NCI-H460 (cell line): ENCODE measurements at regions not wholly inside any gene's neighbourhood (a gene's known extent, or its start where the extent isn't known, plus 50 kb on each side); places are given as distances from the start of the nearest gene placed in this dataset.
"Not testable (repeated sequence)": the region's sequence is repeated elsewhere in the genome, so short reads cannot be mapped to it uniquely, and the experiment has no call there.

Experiments
- DNase-seq: peaks from one replicate; pipeline ENCODE4 v3.0.0-alpha.2; 2016; ENCODE audit warnings: low read depth; ENCODE audit errors: extremely low read depth

DNA sequence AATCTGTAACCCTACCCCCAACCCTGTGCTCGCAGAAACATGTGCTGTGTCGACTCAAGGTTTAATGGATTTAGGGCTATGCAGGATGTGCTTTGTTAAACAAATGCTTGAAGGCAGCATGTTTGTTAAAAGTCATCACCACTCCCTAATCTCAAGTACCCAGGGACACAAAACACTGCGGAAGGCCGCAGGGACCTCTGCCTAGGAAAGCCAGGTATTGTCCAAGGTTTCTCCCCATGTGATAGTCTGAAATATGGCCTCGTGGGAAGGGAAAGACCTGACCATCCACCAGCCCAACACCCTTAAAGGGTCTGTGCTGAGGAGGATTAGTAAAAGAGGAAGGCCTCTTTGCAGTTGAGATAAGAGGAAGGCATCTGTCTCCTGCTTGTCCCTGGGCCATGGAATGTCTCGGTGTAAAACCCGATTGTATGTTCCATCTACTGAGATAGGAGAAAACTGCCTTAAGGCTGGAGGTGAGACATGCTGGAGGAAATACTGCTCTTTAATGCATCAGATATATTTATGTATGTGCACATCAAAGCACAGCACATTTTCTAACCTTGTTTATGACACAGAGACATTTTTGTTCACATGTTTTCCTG is 94.4 kb downstream of the LSM3 start:
- not testable (repeated sequence) for DNase-seq

DNA sequence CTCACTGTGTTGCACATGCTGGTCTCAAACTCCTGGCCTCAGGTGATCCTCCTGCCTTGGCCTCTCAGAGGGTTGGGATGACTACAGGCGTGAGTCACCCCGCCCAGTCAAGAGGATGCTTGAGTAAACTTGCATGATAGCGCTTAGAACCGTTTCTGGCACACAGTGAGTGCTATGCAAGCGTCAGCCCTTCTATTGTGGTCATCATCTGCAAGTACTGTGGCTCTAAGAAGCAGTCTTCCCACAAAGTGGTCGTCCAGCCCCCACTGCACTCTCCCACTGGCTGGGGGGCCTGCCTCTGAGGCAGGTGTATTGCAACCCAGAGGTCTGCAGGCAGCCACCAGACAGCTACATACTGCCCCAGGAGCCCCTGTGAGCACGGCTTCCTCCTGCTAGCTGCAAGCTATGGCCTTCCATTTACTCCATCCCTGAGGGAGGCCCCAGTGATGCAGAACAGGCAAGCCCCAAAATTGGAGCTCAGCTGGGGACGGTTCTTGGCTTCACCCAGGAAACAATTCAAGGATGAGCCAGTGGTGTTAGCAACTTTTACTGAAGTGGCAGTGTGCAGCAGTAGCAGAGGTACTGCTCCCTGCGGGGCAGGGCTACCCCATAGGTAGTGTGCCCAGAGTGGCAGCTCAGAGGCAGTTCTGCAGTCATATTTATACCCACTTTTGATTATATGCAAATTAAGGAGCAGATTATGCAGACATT is 95.4 kb downstream of the LSM3 start:
- DNase-seq = no peak

DNA sequence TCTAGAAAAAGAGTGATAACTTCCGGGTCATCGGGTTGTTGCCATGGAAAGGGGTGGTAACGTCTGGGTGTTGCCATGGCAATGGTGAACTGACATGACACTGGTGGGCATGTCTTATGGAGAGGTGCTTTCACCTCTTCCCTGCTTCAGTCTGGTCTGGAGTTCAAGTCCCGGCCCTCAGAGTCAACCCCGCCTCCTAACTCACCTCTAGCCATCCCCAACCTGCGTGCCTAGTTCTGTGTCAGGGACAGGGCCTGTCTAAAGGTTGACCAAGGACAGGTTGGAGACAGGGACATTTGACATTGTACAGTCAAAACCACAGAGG is 96.0 kb downstream of the LSM3 start:
- DNase-seq = no peak

DNA sequence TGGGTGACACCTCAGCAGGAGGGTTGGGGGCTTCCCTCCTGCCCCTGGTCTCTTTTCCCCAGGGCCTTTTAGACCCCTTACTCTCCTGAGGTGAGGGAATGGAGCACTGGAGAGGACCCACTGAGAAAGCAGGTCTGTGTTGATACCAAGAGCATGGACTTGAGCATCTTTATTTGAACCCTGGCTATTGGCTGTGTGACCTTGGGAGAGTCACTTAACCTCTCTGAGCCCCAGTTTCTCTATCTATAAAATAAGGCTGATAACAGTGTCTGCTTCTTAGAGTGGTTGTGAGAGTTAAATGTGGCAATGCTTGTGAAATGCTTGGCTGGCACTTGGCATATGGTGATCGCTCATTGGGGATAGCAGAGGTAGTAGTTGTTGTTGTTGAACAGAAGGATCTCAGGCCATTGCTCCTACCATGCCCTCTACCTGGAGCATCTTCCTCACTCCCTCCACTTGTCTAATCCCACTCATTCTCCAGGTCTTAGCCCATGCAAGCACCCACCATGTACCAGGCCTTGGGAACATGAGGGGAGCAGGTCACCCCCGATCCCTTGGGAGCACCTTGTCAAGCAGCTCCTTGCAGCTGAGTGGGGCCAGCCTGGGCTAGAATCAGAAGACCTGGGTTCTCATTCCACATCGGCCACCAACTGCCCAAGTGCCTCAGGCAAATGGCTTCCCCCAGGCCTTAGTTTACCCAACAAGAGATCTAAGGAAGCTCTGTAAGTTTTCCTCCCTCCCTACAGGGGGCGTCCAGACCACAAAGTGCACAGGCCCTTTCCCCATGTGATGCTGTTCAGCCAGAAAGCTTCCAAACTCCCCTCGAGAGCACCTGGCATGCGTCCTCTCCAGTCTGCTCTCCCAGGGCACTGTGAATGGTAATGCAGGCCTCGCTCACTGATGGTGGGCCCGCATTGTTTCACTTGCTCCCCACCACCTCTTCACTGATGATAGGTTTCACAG is 96.7 kb downstream of the LSM3 start:
- no peak for DNase-seq

DNA sequence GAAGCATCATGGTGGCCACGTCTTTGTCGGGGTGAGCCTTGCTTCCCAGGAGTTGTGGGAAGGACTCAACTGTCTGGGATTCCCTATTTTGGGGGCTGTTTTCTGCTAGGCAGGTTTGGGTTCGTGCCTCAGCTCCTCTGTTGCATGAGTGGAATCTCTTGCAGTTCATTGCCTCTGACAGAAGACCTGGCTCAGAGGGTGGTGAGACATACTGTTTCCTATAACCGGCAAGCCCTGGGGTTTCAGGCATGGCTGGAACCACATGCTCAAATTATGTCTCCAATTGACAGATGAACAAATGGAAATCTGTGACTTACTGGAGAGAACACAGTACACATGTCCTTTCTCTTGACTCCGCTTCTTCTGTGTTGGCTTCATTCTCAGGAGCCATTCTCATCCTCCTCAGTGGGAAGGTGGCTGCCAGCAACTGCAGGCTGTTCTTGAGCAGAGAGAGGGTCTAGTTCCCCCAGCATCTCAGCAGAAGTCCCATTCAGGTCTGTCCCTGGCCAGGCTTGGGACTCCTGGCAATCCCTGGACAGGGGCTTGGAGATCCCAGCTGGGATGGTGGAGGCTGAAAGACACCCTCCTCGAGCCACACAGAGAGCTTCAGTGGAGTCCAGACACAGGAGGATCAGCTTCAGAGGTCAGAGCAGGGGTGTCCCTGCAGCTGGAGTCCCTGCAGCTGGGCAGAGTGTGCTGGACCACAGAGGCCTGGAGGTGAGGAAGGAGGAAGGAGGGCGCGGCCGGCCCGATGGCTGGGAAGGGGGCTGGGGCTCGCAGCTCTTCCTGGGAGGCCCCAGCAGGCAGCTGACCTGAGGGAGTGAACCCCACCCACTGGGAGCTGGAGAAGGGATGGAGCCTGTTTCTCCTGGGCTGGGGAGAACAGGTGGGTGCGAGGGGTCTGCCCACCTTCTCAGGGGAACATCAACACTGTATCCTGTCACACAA is 97.6 kb downstream of the LSM3 start:
- DNase-seq = no peak

DNA sequence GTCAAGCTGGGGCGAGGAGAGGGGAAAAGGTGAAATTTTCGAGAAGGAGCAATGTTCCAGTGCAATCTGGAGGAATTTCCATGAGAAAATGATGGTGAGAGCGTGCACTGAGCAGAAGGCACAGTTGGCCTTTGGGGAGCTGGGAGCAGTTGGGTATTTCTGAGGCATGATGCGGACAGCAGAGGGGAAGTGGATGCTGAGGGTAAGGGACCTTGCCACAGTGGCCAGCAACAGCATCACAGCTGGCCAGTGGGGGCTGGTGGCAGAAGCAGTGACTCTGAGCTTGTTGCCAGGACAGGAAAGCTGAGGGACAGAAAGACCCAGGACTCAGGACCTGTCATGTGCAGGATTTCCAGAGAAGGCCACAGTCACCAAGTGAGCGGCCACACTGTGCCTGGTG is 98.9 kb downstream of the LSM3 start:
- DNase-seq = no peak

DNA sequence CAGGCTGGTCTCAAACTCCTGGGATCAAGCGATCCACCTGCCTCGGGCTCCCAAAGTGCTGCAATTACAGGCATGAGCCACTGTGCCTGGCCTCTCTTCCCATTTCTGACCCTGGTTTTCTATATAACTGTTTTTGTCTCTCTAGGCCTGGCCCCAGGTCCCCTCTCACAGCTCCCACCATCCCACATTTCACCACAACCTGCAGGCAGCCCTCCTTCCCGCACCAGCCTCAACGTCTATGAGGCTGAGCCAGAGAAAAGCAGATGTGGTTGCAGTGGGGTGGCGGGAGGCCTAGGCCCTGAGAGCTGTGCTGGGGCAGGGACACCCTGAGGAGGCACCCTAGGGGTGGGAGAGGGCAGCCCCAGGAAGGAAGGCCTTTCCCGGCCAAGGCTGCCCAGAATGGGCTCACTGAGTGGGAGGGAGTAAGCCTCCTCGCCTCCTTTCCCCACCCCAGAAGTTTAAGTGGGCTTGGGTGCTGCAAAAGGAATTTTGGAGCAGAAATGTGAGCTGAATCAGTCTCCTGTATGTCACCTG is 99.7 kb downstream of the LSM3 start:
- no peak for DNase-seq

DNA sequence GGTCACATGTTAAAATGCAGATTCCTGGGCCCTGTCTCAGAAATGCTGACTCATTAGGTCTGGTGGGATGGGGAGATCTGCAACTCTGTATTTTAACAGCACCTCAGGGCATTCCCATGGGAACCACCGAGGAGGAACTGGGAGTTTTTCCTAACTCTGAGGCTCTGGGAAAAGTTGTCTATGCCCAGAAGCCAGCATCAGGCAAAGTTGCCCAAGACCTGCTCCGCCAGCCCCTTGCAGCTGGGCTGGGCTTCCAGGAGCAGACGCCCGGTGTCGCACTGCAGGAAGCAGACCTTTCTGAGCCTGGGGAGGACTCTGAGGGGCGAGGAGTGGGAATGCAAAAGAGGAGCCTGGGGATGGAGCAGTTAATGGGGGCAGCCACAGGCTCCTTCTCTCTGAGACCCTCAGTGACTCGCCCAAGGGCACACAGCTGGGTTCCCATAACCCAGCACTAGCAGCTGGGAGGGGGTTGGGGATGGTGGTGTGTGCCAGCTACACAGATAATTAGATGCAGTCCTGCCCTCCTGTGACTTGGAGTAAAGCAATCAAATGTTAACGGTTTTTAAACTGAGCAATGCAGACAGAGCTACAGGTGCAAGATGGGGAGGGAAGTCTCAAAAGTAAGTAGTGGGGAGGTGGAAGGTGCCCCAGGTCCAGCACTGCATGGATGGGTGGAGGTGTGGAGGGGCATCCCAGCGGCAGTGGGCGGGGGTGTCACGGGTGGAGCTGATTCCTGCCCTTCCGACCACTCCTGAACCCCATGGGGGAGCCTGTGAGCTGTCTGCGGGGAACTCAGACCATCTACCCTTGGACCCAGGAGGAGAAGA is 100.4 kb downstream of the LSM3 start:
- no peak for DNase-seq

DNA sequence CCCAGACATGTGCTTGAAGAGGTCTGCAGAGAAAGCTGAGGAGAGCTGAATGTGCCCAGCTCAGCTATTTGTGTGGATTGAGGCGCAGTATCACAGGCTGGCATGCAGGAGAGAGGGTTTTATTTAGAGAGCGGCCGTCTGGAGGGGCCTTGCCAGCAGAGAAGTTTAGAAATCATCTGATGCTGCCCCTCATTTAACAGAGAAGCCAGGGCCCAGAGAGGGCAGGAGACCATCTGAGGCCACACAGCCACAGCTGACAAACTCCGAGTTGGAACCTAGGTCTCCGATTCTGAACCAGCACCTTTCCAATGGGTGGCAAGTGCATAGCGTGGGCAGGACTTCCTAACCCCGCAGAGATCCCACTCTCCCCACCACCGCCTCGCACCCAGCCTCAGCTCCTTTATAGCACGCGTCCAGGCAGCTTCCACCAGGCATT is 101.0 kb downstream of the LSM3 start:
- DNase-seq = no peak

DNA sequence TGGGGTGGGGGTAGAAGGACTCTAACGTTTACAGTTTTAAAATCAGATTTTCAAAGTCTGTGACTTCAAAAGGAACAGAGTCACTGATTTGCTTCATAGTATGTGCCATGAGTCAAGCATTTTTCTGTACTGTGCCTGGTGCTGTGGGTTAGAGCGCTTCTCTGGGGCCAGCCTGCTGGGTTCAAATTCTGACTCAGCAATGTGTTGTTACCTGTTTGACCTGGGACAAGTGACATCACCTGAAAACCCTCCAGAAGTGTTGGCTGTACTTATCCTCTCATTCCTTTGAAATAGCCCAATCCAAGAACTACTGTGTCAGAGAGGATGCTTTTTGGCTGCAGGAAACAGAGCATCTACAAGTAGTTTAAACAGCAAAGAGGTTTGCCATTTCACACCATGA is 101.7 kb downstream of the LSM3 start:
- DNase-seq = no peak

DNA sequence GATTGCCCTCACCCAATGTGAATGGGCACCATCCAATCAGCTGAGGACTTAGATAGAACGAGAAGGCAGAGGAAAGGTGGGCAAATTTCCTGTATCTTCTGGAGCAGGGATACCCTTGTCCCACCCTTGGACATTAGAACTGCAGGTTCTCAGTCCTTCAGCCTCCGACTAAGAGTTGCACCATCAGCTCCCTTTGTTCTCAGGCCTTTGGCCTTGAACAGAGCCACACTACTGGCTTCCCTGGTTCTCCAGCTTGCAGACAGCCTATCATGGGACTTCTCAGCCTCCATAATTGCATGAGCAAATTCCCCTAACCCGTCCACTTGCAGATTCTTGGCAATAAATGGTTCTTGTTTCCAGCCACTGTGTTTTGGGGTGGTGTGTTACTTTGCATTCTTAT is 102.4 kb downstream of the LSM3 start:
- no peak for DNase-seq

DNA sequence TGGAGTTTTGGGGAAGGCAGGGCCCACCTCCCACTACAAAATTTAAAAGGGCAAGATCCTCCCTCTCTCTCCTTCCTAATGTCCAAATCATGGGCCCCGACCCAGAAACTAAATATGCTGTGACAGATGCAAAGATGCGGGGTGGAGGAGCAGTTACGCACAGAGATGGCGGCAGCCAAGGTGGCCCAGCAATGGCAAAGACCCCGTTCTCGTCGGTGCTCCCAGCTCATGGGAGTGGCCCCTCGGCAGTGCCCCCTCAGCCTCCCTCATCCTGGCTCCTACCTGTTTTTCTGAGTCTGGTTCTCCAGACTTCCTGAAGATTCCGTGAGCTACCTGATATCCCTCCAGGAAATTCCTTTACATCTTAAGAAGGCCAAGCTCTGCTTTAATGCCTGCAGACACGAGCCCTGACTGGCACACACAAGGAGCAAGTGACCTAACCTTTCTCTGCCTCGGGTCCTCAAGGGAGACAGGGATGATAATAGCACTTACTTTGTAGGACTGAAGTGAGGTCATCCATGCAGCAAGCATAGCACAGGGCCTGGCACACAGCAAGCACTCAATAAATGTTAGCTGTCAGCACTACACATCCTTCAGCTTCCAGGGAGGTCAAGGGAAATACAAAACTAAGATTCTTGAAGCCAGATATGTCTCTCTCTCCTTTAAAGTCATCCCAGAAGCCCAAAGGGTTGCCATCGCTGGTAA is 103.5 kb downstream of the LSM3 start:
- DNase-seq = no peak

DNA sequence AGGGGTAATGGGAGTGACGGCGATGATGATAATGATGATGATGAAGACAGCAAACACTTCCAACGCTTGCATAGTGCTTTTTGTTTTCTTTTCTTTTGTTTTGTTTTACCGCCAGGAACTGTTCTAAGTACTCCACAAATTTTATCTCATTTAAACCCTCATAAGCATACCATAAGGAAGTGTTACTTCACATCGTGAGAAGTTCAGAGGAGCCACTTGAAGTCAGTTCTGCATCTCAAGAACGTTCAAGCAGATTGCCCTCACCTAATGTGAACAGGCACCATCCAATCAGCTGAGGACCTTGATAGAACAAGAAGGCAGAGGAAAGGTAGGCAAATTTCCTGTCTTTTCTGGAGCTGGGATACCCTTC is 104.1 kb downstream of the LSM3 start:
- DNase-seq = no peak

DNA sequence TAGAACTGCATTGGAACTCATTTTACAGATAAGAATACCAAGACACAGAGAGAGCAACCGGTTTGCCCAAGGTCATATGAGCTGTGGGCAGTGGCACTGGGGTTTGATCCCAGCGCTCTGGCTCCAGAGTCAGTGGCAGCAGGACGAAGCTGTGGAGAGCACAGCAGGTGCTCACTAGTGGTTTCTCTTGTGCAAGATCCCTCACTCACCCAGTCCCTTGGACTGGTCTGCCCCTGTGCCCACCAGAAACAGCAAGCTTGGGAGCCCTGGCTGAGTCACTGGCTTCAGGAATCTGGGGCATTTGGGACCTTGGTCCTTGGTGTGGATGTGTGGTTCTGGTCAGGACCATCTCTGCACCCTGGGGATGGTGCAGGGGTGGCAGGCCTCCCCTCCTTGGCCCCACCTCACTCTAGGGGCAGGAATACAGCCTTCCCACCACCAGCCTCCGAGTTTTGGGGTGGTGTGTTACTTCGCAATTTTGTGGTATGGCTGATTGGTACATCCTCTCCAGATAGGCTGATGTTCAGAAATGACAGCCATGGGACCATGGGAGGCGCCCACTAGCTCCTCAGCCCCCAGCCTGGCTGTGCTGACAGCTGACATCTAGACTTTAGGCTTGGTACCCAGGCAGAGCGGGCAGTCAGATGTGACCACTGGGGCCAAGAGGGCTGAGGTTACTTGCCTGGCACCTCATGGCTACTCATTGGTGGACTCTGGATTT is 104.6 kb downstream of the LSM3 start:
- no peak for DNase-seq

DNA sequence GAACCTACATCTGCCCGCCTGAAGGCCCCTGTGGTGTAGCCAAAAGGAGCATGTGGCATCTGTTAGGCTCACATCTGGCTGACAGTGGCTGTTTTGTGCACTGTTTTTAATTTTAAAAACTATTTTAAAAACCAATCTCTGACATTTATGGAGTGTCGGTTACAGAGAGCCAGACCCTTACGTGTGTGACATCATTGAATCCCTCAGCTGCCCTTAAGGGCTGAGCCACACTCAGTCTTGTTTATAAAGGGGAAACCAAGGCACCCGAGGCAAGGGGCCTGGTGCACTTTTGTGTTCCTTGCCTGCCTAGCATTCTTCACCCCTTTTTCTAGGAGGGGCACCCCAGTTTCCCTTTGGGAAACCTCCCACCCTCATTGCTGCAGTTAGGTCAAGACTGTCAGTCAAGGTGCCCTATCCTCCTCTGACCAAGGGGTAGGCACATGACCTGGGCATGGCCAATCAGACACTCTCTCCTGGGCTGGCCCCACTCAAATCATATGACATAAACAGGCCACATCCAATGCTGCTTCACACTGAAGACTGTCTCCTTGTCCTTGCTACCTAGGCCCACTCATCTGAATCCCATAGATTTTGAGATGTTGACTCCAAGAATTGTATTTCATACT is 105.3 kb downstream of the LSM3 start:
- DNase-seq = no peak

DNA sequence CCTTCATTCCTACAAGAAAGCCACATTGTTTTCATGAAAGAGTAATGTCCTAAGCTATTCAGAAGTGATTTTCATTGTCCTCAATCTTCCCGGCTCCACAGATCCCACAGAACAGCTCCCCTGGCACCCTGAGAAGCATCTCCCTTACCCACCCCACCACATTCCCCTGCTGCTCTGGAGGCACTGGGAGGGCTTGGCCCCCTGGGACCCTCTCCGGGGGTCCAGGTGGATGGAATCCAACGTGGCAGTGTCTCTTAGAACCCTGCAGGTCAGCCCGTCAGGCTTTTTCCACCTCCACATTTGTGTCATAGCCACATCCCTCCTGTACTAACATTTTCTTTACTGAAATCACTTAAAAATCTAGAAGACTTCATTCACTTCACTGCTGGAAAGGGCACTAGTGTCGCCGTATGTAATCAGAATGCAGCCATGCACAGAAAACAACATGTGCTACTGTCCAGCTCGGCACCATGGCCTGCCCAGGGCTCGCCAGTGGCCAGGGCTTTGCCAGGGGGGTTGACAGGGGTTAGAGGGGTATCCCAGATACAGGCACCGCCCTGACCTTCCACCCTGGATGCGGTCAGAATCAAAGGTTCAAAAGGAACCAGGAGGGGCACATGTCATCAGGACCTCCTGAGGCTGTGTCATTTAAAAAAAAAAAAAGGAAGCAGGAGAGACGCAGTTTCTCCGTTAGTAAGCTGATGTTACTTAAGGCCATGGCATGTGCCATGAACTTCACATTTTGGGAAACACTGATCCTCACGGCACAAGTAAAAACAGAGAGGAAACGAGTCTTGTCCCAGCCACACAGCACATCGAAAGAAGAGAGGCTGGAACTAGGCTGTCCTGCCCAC is 106.3 kb downstream of the LSM3 start:
- DNase-seq = no peak

DNA sequence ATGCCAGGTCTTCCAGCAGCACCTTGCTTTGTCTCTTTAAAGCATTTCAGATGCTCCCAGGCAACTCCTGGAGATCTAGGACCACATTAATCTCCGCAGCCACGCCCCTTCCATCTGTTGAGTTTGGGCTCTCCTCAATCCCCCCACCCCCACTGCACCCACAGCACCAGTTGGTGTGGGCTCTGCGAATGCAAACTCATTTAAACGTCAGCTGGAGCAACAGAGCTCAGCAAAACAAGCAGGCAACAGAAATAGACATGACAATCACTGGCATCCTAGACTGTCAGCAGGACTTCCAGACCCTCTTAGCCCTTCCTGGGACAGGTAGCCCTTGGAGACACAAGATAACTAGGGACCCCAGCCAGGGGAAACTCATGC is 106.9 kb downstream of the LSM3 start:
- DNase-seq = no peak
